Ascending aorta (tissue), 2 donors: ENCODE measurements at regions not wholly inside any gene's neighbourhood (a gene's known extent, or its start where the extent isn't known, plus 50 kb on each side); places are given as distances from the start of the nearest gene placed in this dataset.
"Not testable (repeated sequence)": the region's sequence is repeated elsewhere in the genome, so short reads cannot be mapped to it uniquely, and the experiment has no call there.

ENCODE experiments used
- DNase-seq, 2 donors: peaks; one replicate each; pipeline ENCODE4 v3.0.0-alpha.2; 2019; ENCODE audit warnings: low spot score in 2 of 2
- H3K27ac ChIP-seq, 2 donors: fragments of 200-600 bp; sonication (generic); one replicate each; pipeline ENCODE4 v1.5.1; 2016 to 2017; ENCODE audit warnings: mild to moderate bottlenecking in 1 of 2
- H3K27me3 ChIP-seq: fragments of 200-600 bp; sonication (generic); one replicate; pipeline ENCODE4 v1.5.1; 2017
- H3K36me3 ChIP-seq, 2 donors: fragments of 200-600 bp; sonication (generic); one replicate each; pipeline ENCODE4 v1.5.1; 2016
- H3K4me1 ChIP-seq, 2 donors: fragments of 200-600 bp; sonication (generic); one replicate each; pipeline ENCODE4 v1.5.1; 2016 to 2017; ENCODE audit warnings: mild to moderate bottlenecking in 1 of 2
- H3K4me3 ChIP-seq, 2 donors: fragments of 200-600 bp; sonication (generic); one replicate each; pipeline ENCODE4 v1.5.1; 2016 to 2017; ENCODE audit warnings: mild to moderate bottlenecking in 1 of 2
- H3K9me3 ChIP-seq, 2 donors: fragments of 200-600 bp; sonication (generic); one replicate each; pipeline ENCODE4 v1.5.1; 2016
- intact Hi-C: fragments of 100-400 bp; cut with DNase I; formaldehyde crosslinking; loops from one replicate; pipeline ENCODE4 v1.15.1; 2023
- TF ChIP-seq, protein P1 (sequence below), 3 experiments: fragments of 200-600 bp in 2 of 3; fragments of 450-650 bp in 1 of 3; sonication (generic) in 2 of 3; IDR thresholded peaks; one replicate each; pipeline ENCODE4 v1.5.1; 2016 to 2019; ENCODE audit warnings: antibody characterized with exemption in 3 of 3, mild to moderate bottlenecking in 1 of 3, moderate library complexity in 1 of 3

DNA sequence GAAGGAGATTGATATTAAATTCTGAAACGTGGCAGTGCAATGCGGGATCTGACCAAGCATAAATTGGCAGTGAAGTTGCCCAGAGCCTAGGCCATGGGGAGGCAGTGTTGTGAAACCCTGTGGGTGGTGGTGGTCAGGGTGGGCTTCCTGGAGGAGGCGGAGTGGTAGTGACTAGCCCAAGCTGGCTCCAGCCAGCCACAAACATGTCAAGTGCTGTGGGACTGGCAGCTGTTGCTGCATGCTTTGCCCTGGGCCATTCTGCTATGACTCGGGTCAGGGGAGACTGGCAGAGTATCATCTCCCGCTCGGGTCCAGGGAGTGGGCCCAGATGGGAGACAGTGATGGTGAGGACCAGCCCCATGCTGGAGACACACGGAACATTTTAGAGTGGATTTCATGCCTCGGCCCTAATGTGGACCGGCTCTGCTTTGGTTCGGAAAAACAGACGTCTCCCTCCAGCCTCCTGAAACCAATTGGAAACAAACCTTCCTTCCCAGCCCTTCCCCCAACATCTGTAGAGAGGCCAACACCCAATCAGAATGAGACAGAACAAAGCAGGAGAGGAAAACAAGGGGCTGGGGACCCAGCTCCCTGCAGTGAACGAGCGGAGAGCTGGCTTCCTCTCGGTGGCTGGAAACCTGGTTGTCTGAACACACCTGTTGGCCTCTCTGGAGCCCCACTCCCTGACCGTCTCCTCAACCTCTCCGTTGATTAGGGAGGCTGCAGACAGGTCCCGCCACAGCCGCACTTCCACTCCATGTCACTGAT is 58.2 kb downstream of the TMEM270 start:
- Histone ChIP-seq H3K27ac (no peak overlapping the region), H3K27me3 (no peaks in the 10 kb centered on the region), H3K4me3 (no peak overlapping the region), H3K36me3 (no peaks in the 10 kb centered on the region), H3K9me3 (no peaks in the 10 kb centered on the region), H3K4me1 (peaks cover 0 to 3% of the 10 kb centered on the region in 2 donors)
- no peak for DNase-seq
- intact Hi-C loops, result no loop called here
- TF ChIP-seq, protein P1, sequence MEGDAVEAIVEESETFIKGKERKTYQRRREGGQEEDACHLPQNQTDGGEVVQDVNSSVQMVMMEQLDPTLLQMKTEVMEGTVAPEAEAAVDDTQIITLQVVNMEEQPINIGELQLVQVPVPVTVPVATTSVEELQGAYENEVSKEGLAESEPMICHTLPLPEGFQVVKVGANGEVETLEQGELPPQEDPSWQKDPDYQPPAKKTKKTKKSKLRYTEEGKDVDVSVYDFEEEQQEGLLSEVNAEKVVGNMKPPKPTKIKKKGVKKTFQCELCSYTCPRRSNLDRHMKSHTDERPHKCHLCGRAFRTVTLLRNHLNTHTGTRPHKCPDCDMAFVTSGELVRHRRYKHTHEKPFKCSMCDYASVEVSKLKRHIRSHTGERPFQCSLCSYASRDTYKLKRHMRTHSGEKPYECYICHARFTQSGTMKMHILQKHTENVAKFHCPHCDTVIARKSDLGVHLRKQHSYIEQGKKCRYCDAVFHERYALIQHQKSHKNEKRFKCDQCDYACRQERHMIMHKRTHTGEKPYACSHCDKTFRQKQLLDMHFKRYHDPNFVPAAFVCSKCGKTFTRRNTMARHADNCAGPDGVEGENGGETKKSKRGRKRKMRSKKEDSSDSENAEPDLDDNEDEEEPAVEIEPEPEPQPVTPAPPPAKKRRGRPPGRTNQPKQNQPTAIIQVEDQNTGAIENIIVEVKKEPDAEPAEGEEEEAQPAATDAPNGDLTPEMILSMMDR (IDR thresholded peaks at IDR 0.05), result no peak

DNA sequence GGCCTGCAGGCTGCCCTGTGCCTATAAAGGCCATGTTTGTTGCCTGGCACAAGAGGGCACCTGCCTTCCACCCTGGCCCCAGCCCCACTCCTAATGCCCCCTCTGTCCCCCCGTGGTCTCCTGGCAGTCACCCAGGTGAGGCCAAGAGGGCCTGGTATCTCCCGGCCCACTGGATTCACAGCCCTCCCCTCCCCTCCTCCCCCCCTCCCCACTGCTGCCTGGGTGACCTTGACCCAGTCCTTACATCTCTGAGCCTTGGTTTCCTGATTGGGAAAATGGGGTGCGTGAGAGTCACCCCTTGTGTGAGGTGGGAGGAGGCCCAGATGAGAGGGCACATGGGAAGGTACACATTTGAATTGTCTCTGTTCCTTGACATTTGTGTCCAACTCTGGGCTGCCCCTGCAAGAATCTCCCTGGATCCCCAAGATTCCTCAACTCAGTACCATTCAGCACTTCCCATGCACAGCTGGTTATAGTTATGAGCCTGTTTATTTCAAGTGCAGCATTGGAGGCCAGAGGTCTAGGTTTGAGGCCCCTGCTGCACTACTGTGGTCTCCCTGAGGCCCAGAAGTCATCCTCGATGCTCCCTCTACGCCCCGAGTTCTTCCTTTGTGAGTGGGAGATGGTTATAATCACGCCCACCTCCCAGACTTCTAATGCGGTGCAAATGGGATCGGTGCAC is 58.9 kb downstream of the TMEM270 start:
- TF ChIP-seq, protein P1 (IDR thresholded peaks at IDR 0.05), result no peak
- Histone ChIP-seq H3K4me1 (peaks cover 0 to 3% of the 10 kb centered on the region in 2 donors), H3K27me3 (no peaks in the 10 kb centered on the region), H3K36me3 (no peaks in the 10 kb centered on the region), H3K9me3 (no peaks in the 10 kb centered on the region), H3K4me3 (no peak overlapping the region), H3K27ac (no peak overlapping the region)
- no peak for DNase-seq
- intact Hi-C loops, result no loop called here

DNA sequence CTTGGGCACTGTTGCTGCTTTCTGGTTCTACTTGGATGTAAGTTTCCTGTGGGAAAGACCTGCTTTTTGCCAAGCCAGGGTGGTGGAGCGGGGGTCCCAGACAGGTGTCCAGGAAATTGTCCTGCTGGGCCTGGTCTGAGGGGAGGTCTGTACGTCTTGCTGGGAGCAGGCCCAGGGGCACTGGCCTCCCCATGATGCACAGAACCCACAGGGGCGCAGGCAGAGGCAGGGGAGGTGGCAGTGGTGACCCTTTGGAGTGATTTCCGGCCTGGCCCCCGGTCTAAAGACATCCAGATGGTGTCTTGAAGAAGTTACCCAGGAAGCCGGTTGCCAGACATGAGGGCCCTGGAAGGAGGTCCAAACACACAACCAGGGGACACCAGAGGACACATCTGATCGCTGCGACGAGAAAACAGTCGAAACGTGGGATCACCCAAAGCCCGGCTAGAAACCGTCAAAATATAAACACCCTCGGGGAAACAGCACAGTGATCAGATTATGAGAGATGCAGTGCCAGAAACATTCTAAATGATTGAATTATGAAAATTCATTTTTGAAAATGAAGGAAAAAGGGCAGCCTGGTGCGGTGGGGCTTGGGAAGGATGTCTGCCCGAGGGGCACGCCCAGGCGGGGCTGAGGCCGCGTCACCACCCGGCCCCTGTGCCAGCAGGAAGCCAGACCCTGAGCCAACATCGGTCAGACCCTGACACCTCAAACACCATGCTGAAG is 59.6 kb downstream of the TMEM270 start:
- peaks cover 0 to 3% of the 10 kb centered on the region in 2 donors for H3K4me1 ChIP-seq
- no peaks in the 10 kb centered on the region for H3K9me3 ChIP-seq
- intact Hi-C loops, result no loop called here
- no peak overlapping the region for H3K4me3 ChIP-seq
- H3K27me3 ChIP-seq, result no peaks in the 10 kb centered on the region
- no peak for DNase-seq
- H3K27ac ChIP-seq, result no peak overlapping the region
- TF ChIP-seq, protein P1 (IDR thresholded peaks at IDR 0.05), result no peak
- H3K36me3 ChIP-seq, result no peaks in the 10 kb centered on the region

DNA sequence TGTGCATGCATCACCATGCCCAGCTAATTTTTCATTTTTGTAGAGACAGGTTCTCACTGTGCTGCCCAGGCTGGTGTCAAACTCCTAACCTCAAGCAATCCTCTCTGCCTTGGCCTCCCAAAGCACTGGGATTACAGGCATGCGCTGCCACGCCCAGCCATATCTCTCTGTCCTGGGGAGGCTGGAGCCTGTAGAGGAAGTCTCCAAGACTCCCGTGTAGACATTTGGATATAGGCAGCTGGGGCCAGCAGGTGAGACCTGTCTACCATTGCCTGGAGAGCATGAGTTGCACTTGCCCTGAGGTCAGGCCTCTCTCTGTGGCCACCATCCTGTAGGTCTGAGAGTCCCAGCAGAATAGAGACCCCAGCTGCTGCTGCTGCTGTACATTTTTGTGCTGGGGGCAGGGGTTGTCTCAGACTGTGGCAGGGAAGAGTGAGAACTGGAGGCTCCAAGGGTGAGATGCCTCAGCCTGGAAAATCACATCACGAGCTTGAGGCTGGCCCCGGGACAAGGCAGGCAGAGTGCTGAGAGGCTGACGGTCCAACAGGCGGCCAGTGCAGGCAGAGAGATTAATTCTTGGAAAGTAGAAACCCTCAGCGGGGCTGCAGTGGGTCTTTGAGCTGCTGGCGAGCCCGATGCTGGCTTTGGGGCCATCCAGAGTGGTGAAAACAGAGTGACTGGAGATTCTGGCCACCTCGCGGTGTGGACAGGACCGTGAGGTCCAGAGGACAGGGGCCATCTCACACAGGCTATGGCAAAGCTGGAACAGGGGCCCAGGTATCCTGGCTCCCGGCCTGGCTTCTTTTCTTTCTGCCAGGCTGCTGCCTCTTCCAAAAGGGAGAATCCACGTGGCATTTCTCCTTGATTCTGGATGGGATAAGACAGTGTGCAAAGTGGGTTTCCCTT is 60.9 kb downstream of the TMEM270 start:
- peaks cover 0 to 3% of the 10 kb centered on the region in 2 donors for H3K4me1 ChIP-seq
- H3K9me3 ChIP-seq, result peaks cover 0 to 9% of the 10 kb centered on the region in 2 donors
- DNase-seq, result no peak
- H3K27ac ChIP-seq, result peak overlapping the region; percentile 15 to 26
- H3K36me3 ChIP-seq, result no peaks in the 10 kb centered on the region
- H3K4me3 ChIP-seq, result no peak overlapping the region
- TF ChIP-seq, protein P1 (IDR thresholded peaks at IDR 0.05), result peak in 1 of 3 experiments; percentile 5
- no peaks in the 10 kb centered on the region for H3K27me3 ChIP-seq
- intact Hi-C loops, result no loop called here

DNA sequence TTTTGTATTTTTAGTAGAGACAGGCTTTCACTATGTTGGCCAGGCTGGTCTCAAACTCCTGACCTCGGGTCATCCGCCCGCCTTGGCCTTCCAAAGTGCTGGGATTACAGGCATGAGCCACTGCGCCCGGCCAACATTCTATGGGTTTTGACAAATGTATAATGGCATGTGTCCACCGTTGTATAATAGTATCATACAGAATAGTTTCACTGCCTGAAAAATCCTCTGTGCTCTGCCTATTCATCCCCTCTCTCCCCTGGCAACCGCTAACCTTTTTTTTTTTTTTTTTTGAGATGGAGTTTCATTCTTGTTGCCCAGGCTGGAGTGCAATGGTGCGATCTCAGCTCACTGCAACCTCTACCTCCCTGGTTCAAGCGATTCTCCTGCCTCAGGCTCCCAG is 67.7 kb downstream of the TMEM270 start:
- H3K9me3 ChIP-seq, result peaks cover 0 to 11% of the 10 kb centered on the region in 2 donors
- H3K36me3 ChIP-seq, intact Hi-C loops, DNase-seq, H3K27ac ChIP-seq, H3K27me3 ChIP-seq, H3K4me1 ChIP-seq, H3K4me3 ChIP-seq: not testable (repeated sequence)
